Activated CD4-positive, alpha-beta memory T cell treated with anti-CD3 and anti-CD28 coated beads for 36 hours (primary cell): ENCODE measurements at regions not wholly inside any gene's neighbourhood (a gene's known extent, or its start where the extent isn't known, plus 50 kb on each side); places are given as distances from the start of the nearest gene placed in this dataset.

Source experiments
- CTCF ChIA-PET: fragments of 350-600 bp; sonication (Branson Sonifier 250); formaldehyde crosslinking; loops from one replicate; lab custom pipeline; 2021; ENCODE audit warnings: antibody characterized with exemption, inconsistent platforms; lab: Charles Lee
- POLR2A ChIA-PET: fragments of 350-600 bp; sonication (Branson Sonifier 250); formaldehyde crosslinking; loops from one replicate; lab custom pipeline; 2021; ENCODE audit warnings: antibody characterized with exemption; lab: Charles Lee
- DNase-seq: peaks from one replicate; pipeline ENCODE4 v3.0.0-alpha.2; 2020
- H3K27ac Mint-ChIP-seq: one replicate; pipeline ENCODE4 v1.8.0; 2021; ENCODE audit warnings: mixed read lengths
- H3K27me3 Mint-ChIP-seq: one replicate; pipeline ENCODE4 v1.8.0; 2021; ENCODE audit warnings: mixed read lengths
- H3K36me3 Mint-ChIP-seq: one replicate; pipeline ENCODE4 v1.8.0; 2021; ENCODE audit warnings: mixed read lengths
- H3K4me1 Mint-ChIP-seq: one replicate; pipeline ENCODE4 v1.8.0; 2021; ENCODE audit warnings: low read depth, mixed read lengths
- H3K4me3 Mint-ChIP-seq: one replicate; pipeline ENCODE4 v1.8.0; 2021; ENCODE audit warnings: mild to moderate bottlenecking, mixed read lengths
- H3K9me3 Mint-ChIP-seq: one replicate; pipeline ENCODE4 v1.8.0; 2021; ENCODE audit warnings: mixed read lengths
- intact Hi-C: fragments of 100-400 bp; cut with micrococcal nuclease; formaldehyde crosslinking; loops from one replicate; pipeline ENCODE4 v1.15.1; 2023

GRCh38 chr21:27586326-27586725, 619.4 kb upstream of the ADAMTS5 start:
- ChIA-PET CTCF (no interaction called here), POLR2A (no interaction called here)
- Mint-ChIP-seq H3K4me1 (no peaks in the 10 kb centered on the region), H3K27ac (no peak overlapping the region), H3K9me3 (no peaks in the 10 kb centered on the region), H3K36me3 (no peaks in the 10 kb centered on the region), H3K27me3 (no peaks in the 10 kb centered on the region), H3K4me3 (no peak overlapping the region)
- DNase-seq: no peak
- intact Hi-C loops: no loop called here

GRCh38 chr21:27584256-27584655, 617.4 kb upstream of the ADAMTS5 start:
- Mint-ChIP-seq H3K4me1 (no peaks in the 10 kb centered on the region), H3K27me3 (no peaks in the 10 kb centered on the region), H3K9me3 (peaks cover 4% of the 10 kb centered on the region), H3K4me3 (no peak overlapping the region), H3K27ac (no peak overlapping the region), H3K36me3 (no peaks in the 10 kb centered on the region)
- intact Hi-C loops: no loop called here
- no peak for DNase-seq
- POLR2A ChIA-PET: no interaction called here
- CTCF ChIA-PET: no interaction called here

GRCh38 chr21:27582948-27583430, 616.1 kb upstream of the ADAMTS5 start:
- CTCF ChIA-PET: no interaction called here

GRCh38 chr21:27582246-27582947, 615.5 kb upstream of the ADAMTS5 start:
- H3K4me1 Mint-ChIP-seq: no peaks in the 10 kb centered on the region
- DNase-seq: no peak
- CTCF ChIA-PET: no interaction called here

More at GRCh38 chr21:27582948-27583430, 616.1 kb upstream of the ADAMTS5 start:
- Mint-ChIP-seq H3K27me3 (no peaks in the 10 kb centered on the region), H3K9me3 (peaks cover 6% of the 10 kb centered on the region), H3K27ac (no peak overlapping the region), H3K4me3 (no peak overlapping the region), H3K4me1 (no peaks in the 10 kb centered on the region), H3K36me3 (no peaks in the 10 kb centered on the region)
- DNase-seq: no peak
- POLR2A ChIA-PET: no interaction called here
- intact Hi-C loops: no loop called here

GRCh38 chr21:27581168-27581567, 614.3 kb upstream of the ADAMTS5 start:
- Mint-ChIP-seq H3K27me3 (no peaks in the 10 kb centered on the region), H3K27ac (no peak overlapping the region), H3K9me3 (peaks cover 6% of the 10 kb centered on the region), H3K36me3 (no peaks in the 10 kb centered on the region), H3K4me1 (no peaks in the 10 kb centered on the region), H3K4me3 (no peak overlapping the region)
- intact Hi-C loops: no loop called here
- CTCF ChIA-PET: no interaction called here
- POLR2A ChIA-PET: no interaction called here
- DNase-seq: no peak

More at GRCh38 chr21:27582246-27582947, 615.5 kb upstream of the ADAMTS5 start:
- intact Hi-C loops: no loop called here
- peaks cover 6% of the 10 kb centered on the region for H3K9me3 Mint-ChIP-seq
- POLR2A ChIA-PET: no interaction called here
- no peak overlapping the region for H3K4me3 Mint-ChIP-seq
- H3K27ac Mint-ChIP-seq: no peak overlapping the region
- H3K36me3 Mint-ChIP-seq: no peaks in the 10 kb centered on the region
- no peaks in the 10 kb centered on the region for H3K27me3 Mint-ChIP-seq

GRCh38 chr21:27580276-27580675, 613.4 kb upstream of the ADAMTS5 start:
- Mint-ChIP-seq H3K27me3 (no peaks in the 10 kb centered on the region), H3K9me3 (peaks cover 6% of the 10 kb centered on the region), H3K27ac (no peak overlapping the region), H3K4me3 (no peak overlapping the region), H3K36me3 (no peaks in the 10 kb centered on the region), H3K4me1 (no peaks in the 10 kb centered on the region)
- intact Hi-C loops: no loop called here
- ChIA-PET POLR2A (no interaction called here), CTCF (no interaction called here)
- no peak for DNase-seq

GRCh38 chr21:27578741-27579265, 611.9 kb upstream of the ADAMTS5 start:
- Mint-ChIP-seq H3K27ac (no peak overlapping the region), H3K4me3 (no peak overlapping the region), H3K4me1 (no peaks in the 10 kb centered on the region), H3K36me3 (no peaks in the 10 kb centered on the region), H3K27me3 (no peaks in the 10 kb centered on the region), H3K9me3 (peaks cover 8% of the 10 kb centered on the region)
- no peak for DNase-seq
- ChIA-PET POLR2A (no interaction called here), CTCF (no interaction called here)
- intact Hi-C loops: no loop called here

GRCh38 chr21:27572696-27573095, 605.8 kb upstream of the ADAMTS5 start:
- no peaks in the 10 kb centered on the region for H3K36me3 Mint-ChIP-seq
- H3K9me3 Mint-ChIP-seq: peaks cover 2% of the 10 kb centered on the region
- no peaks in the 10 kb centered on the region for H3K4me1 Mint-ChIP-seq
- ChIA-PET CTCF (no interaction called here), POLR2A (no interaction called here)
- H3K4me3 Mint-ChIP-seq: no peak overlapping the region
- no peak for DNase-seq
- no peak overlapping the region for H3K27ac Mint-ChIP-seq
- intact Hi-C loops: no loop called here
- no peaks in the 10 kb centered on the region for H3K27me3 Mint-ChIP-seq

- Mint-ChIP-seq H3K27me3 (no peaks in the 10 kb centered on the region), H3K27ac (no peak overlapping the region), H3K4me1 (no peaks in the 10 kb centered on the region), H3K4me3 (no peak overlapping the region), H3K36me3 (no peaks in the 10 kb centered on the region), H3K9me3 (peaks cover 2% of the 10 kb centered on the region)
- DNase-seq: no peak
- POLR2A ChIA-PET: no interaction called here
- intact Hi-C loops: no loop called here
- CTCF ChIA-PET: no interaction called here
These were observed 604.8 kb upstream of the ADAMTS5 start for GRCh38 chr21:27571706-27572105.

GRCh38 chr21:27570306-27570868, 603.5 kb upstream of the ADAMTS5 start:
- Mint-ChIP-seq H3K27ac (no peak overlapping the region), H3K4me3 (no peak overlapping the region), H3K36me3 (no peaks in the 10 kb centered on the region), H3K4me1 (no peaks in the 10 kb centered on the region), H3K9me3 (peaks cover 2% of the 10 kb centered on the region), H3K27me3 (no peaks in the 10 kb centered on the region)
- intact Hi-C loops: no loop called here
- POLR2A ChIA-PET: no interaction called here
- no peak for DNase-seq
- CTCF ChIA-PET: no interaction called here

GRCh38 chr21:27569831-27570230, 602.9 kb upstream of the ADAMTS5 start:
- H3K4me3 Mint-ChIP-seq: no peak overlapping the region
- ChIA-PET POLR2A (no interaction called here), CTCF (no interaction called here)
- no peaks in the 10 kb centered on the region for H3K4me1 Mint-ChIP-seq
- H3K27ac Mint-ChIP-seq: no peak overlapping the region
- intact Hi-C loops: no loop called here
- peaks cover 2% of the 10 kb centered on the region for H3K9me3 Mint-ChIP-seq
- H3K27me3 Mint-ChIP-seq: no peaks in the 10 kb centered on the region
- no peak for DNase-seq
- no peaks in the 10 kb centered on the region for H3K36me3 Mint-ChIP-seq

- no peak overlapping the region for H3K4me3 Mint-ChIP-seq
- ChIA-PET CTCF (no interaction called here), POLR2A (no interaction called here)
- no peaks in the 10 kb centered on the region for H3K36me3 Mint-ChIP-seq
- intact Hi-C loops: no loop called here
- no peak overlapping the region for H3K27ac Mint-ChIP-seq
- DNase-seq: no peak
- H3K9me3 Mint-ChIP-seq: no peaks in the 10 kb centered on the region
- no peaks in the 10 kb centered on the region for H3K4me1 Mint-ChIP-seq
- no peaks in the 10 kb centered on the region for H3K27me3 Mint-ChIP-seq
These were observed 602.2 kb upstream of the ADAMTS5 start for GRCh38 chr21:27569091-27569490.

- no peaks in the 10 kb centered on the region for H3K36me3 Mint-ChIP-seq
- no peak for DNase-seq
- no peaks in the 10 kb centered on the region for H3K9me3 Mint-ChIP-seq
- no peak overlapping the region for H3K4me3 Mint-ChIP-seq
- no peaks in the 10 kb centered on the region for H3K4me1 Mint-ChIP-seq
- ChIA-PET POLR2A (no interaction called here), CTCF (no interaction called here)
- intact Hi-C loops: no loop called here
- no peaks in the 10 kb centered on the region for H3K27me3 Mint-ChIP-seq
- no peak overlapping the region for H3K27ac Mint-ChIP-seq
These were observed 600.5 kb upstream of the ADAMTS5 start for GRCh38 chr21:27567381-27567780.
